GM12878 (cell line): ENCODE measurements at regions not wholly inside any gene's neighbourhood (a gene's known extent, or its start where the extent isn't known, plus 50 kb on each side); places are given as distances from the start of the nearest gene placed in this dataset.

Source experiments
- ATAC-seq: fragments of 200-7000 bp; cut with Tn5 transposase; 3 replicates; pipeline ENCODE4 v1.9.1; 2020; ENCODE audit warnings: mild to moderate bottlenecking, moderate library complexity
- BruUV-seq: library from RNA; stranded (reverse); fragments of 400-500 nt; replicated peaks from 2 replicates; lab custom pipeline; 2021; lab: Mats Ljungman, UMichigan
- CTCF ChIA-PET: fragments of 300-600 bp; sonication (Branson Sonifier 250); formaldehyde crosslinking; extraction: SDS; loops from one replicate; lab custom pipeline; 2021; ENCODE audit warnings: inconsistent platforms; lab: Yijun Ruan, JAX
- POLR2A ChIA-PET: fragments of 350-600 bp; formaldehyde crosslinking; extraction: SDS; loops from one replicate; lab custom pipeline; 2021; ENCODE audit warnings: inconsistent platforms; lab: Charles Lee
- RAD21 ChIA-PET: fragments of 300-600 bp; sonication (Branson Sonifier 250); formaldehyde crosslinking; loops from one replicate; lab custom pipeline; 2023; ENCODE audit warnings: antibody characterized with exemption; ENCODE audit not compliant: unreplicated experiment; lab: Charles Lee
- SMC1A ChIA-PET: fragments of 300-600 bp; sonication (Branson Sonifier 250); formaldehyde crosslinking; loops from one replicate; lab custom pipeline; 2023; ENCODE audit not compliant: unreplicated experiment, uncharacterized antibody; lab: Charles Lee
- DNase-seq: peaks from one replicate; pipeline ENCODE4 v3.0.0-alpha.2; 2011; ENCODE audit warnings: low read depth, low spot score
- FAIRE-seq: peaks from 3 replicates; lab custom pipeline; 2011; peaks lifted over from hg19 to GRCh38; lab: Jason Lieb, UNC
- H2AFZ ChIP-seq: 2 replicates; pipeline ENCODE4 v1.6.0; 2011; ENCODE audit warnings: low read depth, low read length, control low read depth; ENCODE audit not compliant: control insufficient read depth
- H3K27ac ChIP-seq: 2 replicates; pipeline ENCODE4 v1.5.1; 2011; ENCODE audit warnings: control low read depth; ENCODE audit not compliant: control insufficient read depth, insufficient read depth
- H3K27me3 ChIP-seq, 2 experiments: replicated peaks in 1 of 2; 2 replicates each; pipeline versions ENCODE4 v1.6.0 to v1.6.1; 2011; ENCODE audit warnings: low read length in 1 of 2; ENCODE audit not compliant: control insufficient read depth in 2 of 2, insufficient read depth in 2 of 2
- H3K36me3 ChIP-seq, 2 experiments: 2 replicates each; pipeline ENCODE4 v1.5.1; 2011; ENCODE audit warnings: low read length in 1 of 2; ENCODE audit not compliant: control insufficient read depth in 2 of 2, insufficient read depth in 2 of 2
- H3K4me1 ChIP-seq: 2 replicates; pipeline ENCODE4 v1.6.1; 2011; ENCODE audit warnings: mild to moderate bottlenecking, low read length, moderate library complexity, mixed read lengths; ENCODE audit not compliant: control insufficient read depth, insufficient read depth
- H3K4me2 ChIP-seq: 2 replicates; pipeline ENCODE4 v1.6.0; 2011; ENCODE audit warnings: control low read depth; ENCODE audit not compliant: control insufficient read depth, insufficient read depth
- H3K4me3 ChIP-seq: fragments of 200-600 bp; sonication (generic); 2 replicates; pipeline ENCODE4 v1.5.1; 2016
- H3K79me2 ChIP-seq: 2 replicates; pipeline ENCODE4 v1.6.0; 2011; ENCODE audit warnings: low read length; ENCODE audit not compliant: control insufficient read depth, insufficient read depth
- H3K9ac ChIP-seq: 2 replicates; pipeline ENCODE4 v1.8.0; 2011; ENCODE audit warnings: low read length, control low read depth, mixed read lengths; ENCODE audit not compliant: control insufficient read depth, insufficient read depth
- H3K9me3 ChIP-seq: replicated peaks from 3 replicates; pipeline ENCODE4 v1.5.1; 2011; ENCODE audit warnings: mild to moderate bottlenecking, low read length; ENCODE audit not compliant: control insufficient read depth, insufficient read depth
- H4K20me1 ChIP-seq: 2 replicates; pipeline ENCODE4 v1.6.0; 2011; ENCODE audit not compliant: control insufficient read depth, insufficient read depth
- BACH1 ChIP-seq: fragments of 450-650 bp; IDR thresholded peaks from 2 replicates; pipeline ENCODE4 v1.6.1; 2017; ENCODE audit warnings: mild to moderate bottlenecking, borderline replicate concordance
- CBX3 ChIP-seq: fragments of 200-600 bp; sonication (generic); IDR thresholded peaks from 2 replicates; pipeline ENCODE4 v1.6.1; 2016; ENCODE audit warnings: low read depth, borderline replicate concordance
- CHD4 ChIP-seq: fragments of 200-600 bp; sonication (generic); IDR thresholded peaks from 2 replicates; pipeline ENCODE4 v1.6.1; 2016; ENCODE audit warnings: mild to moderate bottlenecking
- EZH2 ChIP-seq: IDR thresholded peaks from 2 replicates; pipeline ENCODE4 v1.6.1; 2012; ENCODE audit warnings: low read depth, mild to moderate bottlenecking, control low read depth, inconsistent platforms, low read length, borderline replicate concordance; ENCODE audit not compliant: control insufficient read depth
- HCFC1 ChIP-seq: fragments of 150-350 bp; IDR thresholded peaks from 2 replicates; pipeline ENCODE4 v1.6.1; 2014; ENCODE audit warnings: low read length
- IKZF1 ChIP-seq: fragments of 450-650 bp; conservative IDR thresholded peaks from 2 replicates; pipeline ENCODE4 v1.6.1; 2017; ENCODE audit warnings: antibody characterized with exemption, mild to moderate bottlenecking
- JUNB ChIP-seq: IDR thresholded peaks from 2 replicates; pipeline ENCODE4 v1.6.1; 2016; ENCODE audit warnings: antibody characterized with exemption, mild to moderate bottlenecking
- KAT2A ChIP-seq: conservative IDR thresholded peaks from 2 replicates; pipeline ENCODE4 v1.6.1; 2011; ENCODE audit warnings: low read depth, low read length; ENCODE audit not compliant: control insufficient read depth
- MEF2B ChIP-seq: fragments of 450-650 bp; IDR thresholded peaks from 2 replicates; pipeline ENCODE4 v1.6.1; 2018; ENCODE audit warnings: mild to moderate bottlenecking, moderate library complexity; ENCODE audit not compliant: partially characterized antibody, poor library complexity, severe bottlenecking
- NR2F1 ChIP-seq: fragments of 450-650 bp; conservative IDR thresholded peaks from 2 replicates; pipeline ENCODE4 v1.6.1; 2017; ENCODE audit warnings: mild to moderate bottlenecking
- PML ChIP-seq: IDR thresholded peaks from 2 replicates; pipeline ENCODE4 v1.6.1; 2012; ENCODE audit warnings: low read length, inconsistent platforms
- POLR2AphosphoS2 ChIP-seq: IDR thresholded peaks from 2 replicates; pipeline ENCODE4 v1.6.1; 2011; ENCODE audit warnings: low read depth, mild to moderate bottlenecking, low read length, improper control_type of control experiment, moderate library complexity
- SPI1 ChIP-seq: IDR thresholded peaks from 2 replicates; pipeline ENCODE4 v1.6.1; 2011; ENCODE audit warnings: low read depth, mild to moderate bottlenecking, low read length, moderate library complexity, borderline replicate concordance; ENCODE audit not compliant: insufficient read depth
- TCF7 ChIP-seq: IDR thresholded peaks from 2 replicates; pipeline ENCODE4 v1.6.1; 2014; ENCODE audit warnings: antibody characterized with exemption, borderline replicate concordance
- WRNIP1 ChIP-seq: IDR thresholded peaks from 2 replicates; pipeline ENCODE4 v1.6.1; 2011; ENCODE audit warnings: low read depth, low read length, improper control_type of control experiment, borderline replicate concordance
- ZNF384 ChIP-seq: IDR thresholded peaks from 2 replicates; pipeline ENCODE4 v1.6.1; 2012; ENCODE audit warnings: low read depth, mild to moderate bottlenecking, low read length, improper control_type of control experiment, borderline replicate concordance
- WGBS: methylation state at CpG from one replicate; pipeline ENCODE4 v1.1.6; 2016; ENCODE audit warnings: low lambda C conversion rate; ENCODE audit not compliant: insufficient replicate concordance, insufficient coverage; ENCODE audit errors: missing lambda C conversion rate; 5-methylcytosine and 5-hydroxymethylcytosine counted together
- in situ Hi-C: fragments of 300-500 bp; cut with MboI; formaldehyde crosslinking; loops from 9 replicates; pipeline ENCODE4 v1.14.3; 2018; ENCODE audit warnings: mixed read lengths
- intact Hi-C: fragments of 100-400 bp; cut with micrococcal nuclease; formaldehyde crosslinking; loops from one replicate; pipeline ENCODE4 v1.14.2; 2022; ENCODE audit not compliant: unreplicated experiment
- TF ChIP-seq, protein P1 (sequence below): fragments of 450-650 bp; IDR thresholded peaks from 2 replicates; pipeline ENCODE4 v1.6.1; 2018; ENCODE audit warnings: mild to moderate bottlenecking, low read depth, moderate library complexity; ENCODE audit not compliant: partially characterized antibody
- TF ChIP-seq, protein P2 (sequence below): fragments of 150-350 bp; IDR thresholded peaks from 2 replicates; pipeline ENCODE4 v1.6.1; 2016; ENCODE audit warnings: low read depth, low read length

DNA sequence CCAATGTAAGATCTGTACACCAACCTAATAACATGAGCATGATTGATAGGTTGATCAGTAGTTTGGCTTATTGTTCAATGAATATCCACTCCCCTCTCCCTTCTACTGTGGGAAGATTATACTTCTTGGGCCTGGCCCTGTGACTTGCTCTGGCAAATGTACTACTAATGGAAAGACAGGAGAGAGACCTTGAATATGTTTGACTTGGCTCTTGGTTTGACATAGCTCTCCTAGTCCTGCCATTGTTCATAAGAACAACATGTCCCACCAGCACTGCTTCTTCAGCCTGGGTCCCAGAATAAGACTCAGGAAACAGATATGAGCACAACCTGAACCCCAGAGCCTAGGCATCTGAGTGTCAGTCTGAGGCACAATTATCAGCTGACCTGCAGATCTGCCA is 112.8 kb upstream of the RESF1 start (continued):
- no peak for TF ChIP-seq MEF2B

DNA sequence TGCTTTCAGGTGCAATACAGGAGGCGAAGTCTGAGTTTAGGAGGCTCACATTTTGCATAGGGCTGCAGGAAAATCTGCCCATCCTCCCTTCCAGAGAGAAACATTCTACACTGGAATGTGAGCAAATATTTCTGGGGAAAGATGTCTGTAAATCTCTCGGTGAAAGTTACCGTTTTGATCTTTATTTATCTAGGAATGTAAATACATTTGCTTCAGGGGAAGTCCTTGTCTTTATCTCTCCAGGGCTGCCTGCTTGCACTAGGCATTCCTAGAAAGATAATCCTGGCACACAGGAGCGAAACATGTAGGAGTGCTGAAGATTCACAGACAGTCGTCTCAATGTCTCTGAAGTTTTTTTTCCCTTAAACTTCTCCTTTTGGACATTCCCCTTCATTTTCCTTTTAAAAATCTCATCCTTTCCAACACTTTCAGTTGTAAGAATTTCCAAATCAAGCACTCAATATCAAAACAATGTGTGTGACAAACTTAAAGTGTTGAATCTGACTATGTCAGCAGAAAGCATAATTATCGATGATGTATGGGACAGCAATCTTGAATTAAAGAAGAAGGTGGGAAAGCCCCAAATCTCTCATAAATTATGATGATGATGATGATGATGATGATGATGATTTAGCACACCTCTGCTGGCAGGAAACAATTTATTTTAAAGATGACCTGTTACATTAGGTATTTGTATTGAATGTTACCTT is 113.4 kb upstream of the RESF1 start:
- ChIA-PET RAD21 (no interaction called here), SMC1A (no interaction called here), CTCF (no interaction called here), POLR2A (no interaction called here)
- WGBS = 94% methylated on average over 6 of the region's 6 CpGs
- FAIRE-seq (no peak), ATAC-seq (no peak), DNase-seq (no peak)
- Histone ChIP-seq H3K4me3 (no peak overlapping the region), H3K36me3 (no peaks in the 10 kb centered on the region), H2AFZ (no peak overlapping the region), H3K9ac (no peak overlapping the region), H3K9me3 (peaks cover 10% of the 10 kb centered on the region), H3K79me2 (no peaks in the 10 kb centered on the region), H3K4me2 (no peak overlapping the region), H3K27me3 (no peaks in the 10 kb centered on the region), H4K20me1 (no peaks in the 10 kb centered on the region), H3K27ac (no peak overlapping the region), H3K4me1 (no peaks in the 10 kb centered on the region)
- in situ Hi-C loops (no loop called here), intact Hi-C loops (no loop called here)
- BruUV-seq = no TSS peak
- TF ChIP-seq CHD4 (no peak), CBX3 (no peak), IKZF1 (no peak), SPI1 (no peak), BACH1 (no peak), TCF7 (no peak), MEF2B (no peak), NR2F1 (no peak), KAT2A (no peak), EZH2 (no peak), HCFC1 (no peak), JUNB (no peak), ZNF384 (no peak), WRNIP1 (no peak), POLR2AphosphoS2 (no peak), PML (no peak)
- TF ChIP-seq, protein P1, sequence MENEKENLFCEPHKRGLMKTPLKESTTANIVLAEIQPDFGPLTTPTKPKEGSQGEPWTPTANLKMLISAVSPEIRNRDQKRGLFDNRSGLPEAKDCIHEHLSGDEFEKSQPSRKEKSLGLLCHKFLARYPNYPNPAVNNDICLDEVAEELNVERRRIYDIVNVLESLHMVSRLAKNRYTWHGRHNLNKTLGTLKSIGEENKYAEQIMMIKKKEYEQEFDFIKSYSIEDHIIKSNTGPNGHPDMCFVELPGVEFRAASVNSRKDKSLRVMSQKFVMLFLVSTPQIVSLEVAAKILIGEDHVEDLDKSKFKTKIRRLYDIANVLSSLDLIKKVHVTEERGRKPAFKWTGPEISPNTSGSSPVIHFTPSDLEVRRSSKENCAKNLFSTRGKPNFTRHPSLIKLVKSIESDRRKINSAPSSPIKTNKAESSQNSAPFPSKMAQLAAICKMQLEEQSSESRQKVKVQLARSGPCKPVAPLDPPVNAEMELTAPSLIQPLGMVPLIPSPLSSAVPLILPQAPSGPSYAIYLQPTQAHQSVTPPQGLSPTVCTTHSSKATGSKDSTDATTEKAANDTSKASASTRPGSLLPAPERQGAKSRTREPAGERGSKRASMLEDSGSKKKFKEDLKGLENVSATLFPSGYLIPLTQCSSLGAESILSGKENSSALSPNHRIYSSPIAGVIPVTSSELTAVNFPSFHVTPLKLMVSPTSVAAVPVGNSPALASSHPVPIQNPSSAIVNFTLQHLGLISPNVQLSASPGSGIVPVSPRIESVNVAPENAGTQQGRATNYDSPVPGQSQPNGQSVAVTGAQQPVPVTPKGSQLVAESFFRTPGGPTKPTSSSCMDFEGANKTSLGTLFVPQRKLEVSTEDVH = no peak
- TF ChIP-seq, protein P2, sequence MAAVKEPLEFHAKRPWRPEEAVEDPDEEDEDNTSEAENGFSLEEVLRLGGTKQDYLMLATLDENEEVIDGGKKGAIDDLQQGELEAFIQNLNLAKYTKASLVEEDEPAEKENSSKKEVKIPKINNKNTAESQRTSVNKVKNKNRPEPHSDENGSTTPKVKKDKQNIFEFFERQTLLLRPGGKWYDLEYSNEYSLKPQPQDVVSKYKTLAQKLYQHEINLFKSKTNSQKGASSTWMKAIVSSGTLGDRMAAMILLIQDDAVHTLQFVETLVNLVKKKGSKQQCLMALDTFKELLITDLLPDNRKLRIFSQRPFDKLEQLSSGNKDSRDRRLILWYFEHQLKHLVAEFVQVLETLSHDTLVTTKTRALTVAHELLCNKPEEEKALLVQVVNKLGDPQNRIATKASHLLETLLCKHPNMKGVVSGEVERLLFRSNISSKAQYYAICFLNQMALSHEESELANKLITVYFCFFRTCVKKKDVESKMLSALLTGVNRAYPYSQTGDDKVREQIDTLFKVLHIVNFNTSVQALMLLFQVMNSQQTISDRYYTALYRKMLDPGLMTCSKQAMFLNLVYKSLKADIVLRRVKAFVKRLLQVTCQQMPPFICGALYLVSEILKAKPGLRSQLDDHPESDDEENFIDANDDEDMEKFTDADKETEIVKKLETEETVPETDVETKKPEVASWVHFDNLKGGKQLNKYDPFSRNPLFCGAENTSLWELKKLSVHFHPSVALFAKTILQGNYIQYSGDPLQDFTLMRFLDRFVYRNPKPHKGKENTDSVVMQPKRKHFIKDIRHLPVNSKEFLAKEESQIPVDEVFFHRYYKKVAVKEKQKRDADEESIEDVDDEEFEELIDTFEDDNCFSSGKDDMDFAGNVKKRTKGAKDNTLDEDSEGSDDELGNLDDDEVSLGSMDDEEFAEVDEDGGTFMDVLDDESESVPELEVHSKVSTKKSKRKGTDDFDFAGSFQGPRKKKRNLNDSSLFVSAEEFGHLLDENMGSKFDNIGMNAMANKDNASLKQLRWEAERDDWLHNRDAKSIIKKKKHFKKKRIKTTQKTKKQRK = no peak
